Fibroblast of villous mesenchyme (primary cell): ENCODE measurements at regions not wholly inside any gene's neighbourhood (a gene's known extent, or its start where the extent isn't known, plus 50 kb on each side); places are given as distances from the start of the nearest gene placed in this dataset.
A peak's percentile ranks its signal among the peaks of the same experiment; 100 is the strongest.

Source experiments
- DNase-seq: peaks from one replicate; pipeline ENCODE4 v3.0.0-alpha.2; 2010; ENCODE audit warnings: low read depth
- H3K4me3 ChIP-seq: 2 replicates; pipeline ENCODE4 v1.5.1; 2011; ENCODE audit warnings: low read depth, mild to moderate bottlenecking, low read length
- TF ChIP-seq, protein P1 (sequence below): IDR thresholded peaks from 2 replicates; pipeline ENCODE4 v1.5.1; 2012; ENCODE audit warnings: low read depth, mild to moderate bottlenecking, low read length; ENCODE audit not compliant: insufficient read depth

DNA sequence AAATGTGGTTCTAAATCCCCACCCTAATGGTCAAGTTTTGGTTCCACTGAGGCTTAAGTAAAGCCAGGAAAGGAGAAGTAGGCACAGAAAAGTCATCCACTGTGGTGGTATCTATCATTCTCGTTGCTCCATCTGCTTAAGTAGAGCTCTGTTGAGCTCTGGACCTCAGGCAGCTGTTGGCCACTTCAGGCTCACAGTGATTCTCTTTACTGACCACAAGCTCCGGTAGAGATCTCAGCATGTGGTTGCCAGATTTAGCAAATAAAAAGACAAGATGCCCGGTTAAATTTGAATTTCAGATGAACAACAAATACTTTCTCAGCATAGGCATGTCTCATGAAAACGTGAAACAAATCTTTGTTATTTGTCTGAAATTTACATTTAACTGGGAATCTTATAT lies 132.3 kb upstream of the PTCHD1 start:
- DNase-seq = no peak
- H3K4me3 ChIP-seq = no peak overlapping the region

DNA sequence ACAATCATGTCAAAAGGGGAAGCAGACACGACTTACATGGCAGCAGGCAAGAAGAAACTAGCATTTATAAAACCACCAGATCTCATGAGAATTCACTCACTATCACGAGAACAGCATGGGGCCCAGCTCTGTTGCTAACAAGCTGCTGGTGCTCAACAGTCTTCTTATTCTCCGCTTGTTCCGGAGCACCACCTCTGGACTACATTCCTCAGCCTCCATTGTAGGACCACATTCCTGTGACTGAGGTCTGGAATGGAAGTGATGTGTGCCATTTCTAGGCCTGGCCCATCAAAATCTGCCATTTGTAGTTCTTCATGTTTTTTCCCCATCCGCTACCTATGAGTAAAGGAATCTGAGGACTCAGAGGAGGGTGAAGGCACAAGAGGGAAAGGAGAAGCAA lies 111.5 kb upstream of the PTCHD1 start:
- no peak for DNase-seq
- H3K4me3 ChIP-seq = no peak overlapping the region
- TF ChIP-seq, protein P1, sequence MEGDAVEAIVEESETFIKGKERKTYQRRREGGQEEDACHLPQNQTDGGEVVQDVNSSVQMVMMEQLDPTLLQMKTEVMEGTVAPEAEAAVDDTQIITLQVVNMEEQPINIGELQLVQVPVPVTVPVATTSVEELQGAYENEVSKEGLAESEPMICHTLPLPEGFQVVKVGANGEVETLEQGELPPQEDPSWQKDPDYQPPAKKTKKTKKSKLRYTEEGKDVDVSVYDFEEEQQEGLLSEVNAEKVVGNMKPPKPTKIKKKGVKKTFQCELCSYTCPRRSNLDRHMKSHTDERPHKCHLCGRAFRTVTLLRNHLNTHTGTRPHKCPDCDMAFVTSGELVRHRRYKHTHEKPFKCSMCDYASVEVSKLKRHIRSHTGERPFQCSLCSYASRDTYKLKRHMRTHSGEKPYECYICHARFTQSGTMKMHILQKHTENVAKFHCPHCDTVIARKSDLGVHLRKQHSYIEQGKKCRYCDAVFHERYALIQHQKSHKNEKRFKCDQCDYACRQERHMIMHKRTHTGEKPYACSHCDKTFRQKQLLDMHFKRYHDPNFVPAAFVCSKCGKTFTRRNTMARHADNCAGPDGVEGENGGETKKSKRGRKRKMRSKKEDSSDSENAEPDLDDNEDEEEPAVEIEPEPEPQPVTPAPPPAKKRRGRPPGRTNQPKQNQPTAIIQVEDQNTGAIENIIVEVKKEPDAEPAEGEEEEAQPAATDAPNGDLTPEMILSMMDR = no peak

More for the DNA sequence above, 132.3 kb upstream of the PTCHD1 start:
- TF ChIP-seq, protein P1 = no peak

DNA sequence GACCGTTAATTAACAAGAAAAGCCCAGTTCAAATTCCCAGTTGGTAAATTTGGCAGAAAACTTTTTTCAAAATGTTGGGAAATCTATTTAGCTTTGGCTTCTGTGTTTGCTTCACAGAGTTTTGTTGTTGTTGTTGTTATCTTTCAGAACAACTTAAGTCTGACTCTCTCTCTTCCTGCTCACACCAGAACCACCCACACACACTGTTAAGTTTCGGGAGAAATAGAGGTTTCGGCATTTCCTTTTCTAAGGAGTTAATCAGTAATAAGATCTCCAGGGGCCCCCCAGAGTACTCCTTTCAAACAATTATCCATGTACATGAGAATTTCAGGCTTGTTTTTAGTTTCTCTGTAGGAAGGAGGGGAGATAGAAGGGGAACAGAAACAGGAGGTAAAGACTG lies 106.2 kb upstream of the PTCHD1 start:
- TF ChIP-seq, protein P1 = no peak
- no peak for DNase-seq

DNA sequence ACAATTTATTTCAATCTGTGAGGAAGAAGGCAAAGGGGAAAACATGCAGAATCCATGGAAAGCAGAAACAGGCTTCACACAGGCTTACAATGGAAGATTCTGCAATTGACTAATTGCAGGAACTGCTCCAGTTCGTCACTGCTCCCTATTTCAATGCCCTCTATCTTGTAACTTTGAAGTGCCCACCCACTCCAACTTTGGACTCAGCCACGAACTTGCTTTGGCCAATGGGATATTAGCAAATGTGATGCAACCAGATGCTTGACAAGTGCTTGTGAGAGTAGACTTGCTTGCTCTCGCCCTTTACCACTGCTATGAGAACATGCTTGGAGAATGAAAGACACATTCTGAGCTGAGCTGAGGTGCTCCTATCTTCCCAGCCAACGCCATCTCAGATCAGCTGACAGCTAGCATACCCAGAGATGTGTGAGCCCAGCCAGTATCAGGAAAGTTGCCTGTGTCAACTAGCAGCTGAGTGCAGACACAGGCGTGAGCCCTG lies 105.7 kb upstream of the PTCHD1 start:
- TF ChIP-seq, protein P1 = no peak
- no peak for DNase-seq
- no peak overlapping the region for H3K4me3 ChIP-seq

More for the DNA sequence above, 106.2 kb upstream of the PTCHD1 start:
- no peak overlapping the region for H3K4me3 ChIP-seq

DNA sequence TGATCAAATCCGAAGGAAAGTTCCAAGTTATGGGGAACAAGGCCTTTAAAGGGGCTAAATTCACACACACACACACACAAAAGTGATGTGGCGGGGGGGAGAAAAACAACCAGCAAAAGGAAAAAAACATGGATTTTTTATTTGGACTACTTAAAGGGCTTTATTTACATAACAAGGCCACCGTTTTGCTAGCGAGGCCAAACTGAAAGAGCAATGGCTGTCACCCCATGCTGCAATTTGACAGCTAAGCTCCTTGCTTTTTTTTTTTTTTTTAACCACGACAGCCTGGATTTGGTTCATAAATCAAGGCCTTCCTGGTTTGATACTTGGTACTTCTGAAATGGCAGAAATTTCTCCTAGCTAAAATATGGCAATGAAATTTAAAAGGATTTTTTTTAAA lies 99.6 kb upstream of the PTCHD1 start:
- no peak for DNase-seq
- TF ChIP-seq, protein P1 = no peak
- no peak overlapping the region for H3K4me3 ChIP-seq

- TF ChIP-seq, protein P1 = no peak
- H3K4me3 ChIP-seq = no peak overlapping the region
- peak; percentile 8 for DNase-seq
These were observed 88.6 kb upstream of the PTCHD1 start for GRCh38 chrX:23246001-23246400.

DNA sequence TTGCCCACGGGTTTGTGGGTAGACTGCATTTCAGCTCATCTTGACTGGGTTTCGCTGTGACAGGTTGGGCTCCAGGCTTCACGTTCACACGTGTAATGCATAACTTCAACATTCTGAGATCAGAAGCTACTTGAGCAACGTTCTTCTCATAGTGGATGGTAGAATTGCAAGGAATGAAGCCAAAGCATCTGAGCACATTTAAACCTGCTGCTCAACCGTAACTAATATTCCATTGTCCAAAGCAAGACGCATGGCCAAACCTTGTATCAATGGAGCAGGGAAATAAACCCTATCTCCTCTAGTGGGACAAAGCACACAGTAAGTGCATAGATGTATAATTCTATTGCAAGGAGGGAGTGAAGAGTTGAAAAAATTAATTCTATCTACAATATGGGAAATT lies 86.5 kb upstream of the PTCHD1 start:
- TF ChIP-seq, protein P1 = no peak
- no peak overlapping the region for H3K4me3 ChIP-seq
- no peak for DNase-seq
